Mucosa of rectum (tissue), 2 donors: ENCODE measurements at regions not wholly inside any gene's neighbourhood (a gene's known extent, or its start where the extent isn't known, plus 50 kb on each side); places are given as distances from the start of the nearest gene placed in this dataset.

Experiments
- H3K27ac ChIP-seq, 2 donors: one replicate each; pipeline ENCODE4 v1.7.0; 2013; ENCODE audit warnings: inconsistent platforms in 2 of 2, low read depth in 2 of 2, low read length in 2 of 2
- H3K27me3 ChIP-seq, 2 donors: one replicate each; pipeline ENCODE4 v1.7.0; 2013; ENCODE audit warnings: low read length in 2 of 2; ENCODE audit not compliant: control insufficient read depth in 2 of 2, insufficient read depth in 2 of 2
- H3K36me3 ChIP-seq, 2 donors: one replicate each; pipeline ENCODE4 v1.7.0; 2013; ENCODE audit warnings: low read length in 2 of 2; ENCODE audit not compliant: control insufficient read depth in 2 of 2, insufficient read depth in 2 of 2
- H3K4me1 ChIP-seq, 2 donors: one replicate each; pipeline ENCODE4 v1.7.0; 2013; ENCODE audit warnings: low read length in 2 of 2, mild to moderate bottlenecking in 1 of 2; ENCODE audit not compliant: control insufficient read depth in 2 of 2, insufficient read depth in 2 of 2
- H3K4me3 ChIP-seq, 2 donors: one replicate each; pipeline ENCODE4 v1.7.0; 2013; ENCODE audit warnings: low read length in 2 of 2
- H3K9ac ChIP-seq, 2 donors: one replicate each; pipeline ENCODE4 v1.7.0; 2013; ENCODE audit warnings: low read length in 2 of 2, low read depth in 1 of 2, mild to moderate bottlenecking in 1 of 2
- H3K9me3 ChIP-seq, 2 donors: one replicate each; pipeline ENCODE4 v1.7.0; 2013; ENCODE audit warnings: low read length in 2 of 2; ENCODE audit not compliant: control insufficient read depth in 2 of 2
- donor health status: healthy.
- donor health status: Normal muscosa, but diverticular disease.

DNA sequence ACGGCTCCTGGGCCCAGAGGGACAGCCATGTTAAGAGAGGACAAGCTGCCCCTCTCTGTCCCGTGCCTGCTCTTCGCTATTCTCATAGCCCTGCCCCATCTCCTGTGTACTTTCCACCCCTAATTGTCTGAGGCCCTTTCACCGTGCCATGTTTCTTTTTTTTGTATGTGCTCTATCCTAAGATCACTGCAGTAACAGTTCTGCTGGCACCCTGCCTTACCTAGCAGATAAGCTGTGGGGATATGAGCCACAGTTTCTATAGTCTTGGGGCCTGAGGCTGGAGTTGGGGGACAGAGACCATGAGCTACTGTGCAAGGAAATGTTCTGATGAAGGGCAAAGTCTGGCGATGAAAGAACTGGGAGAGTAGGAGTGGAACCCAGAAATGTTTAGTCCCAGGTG is 269.5 kb upstream of the CITED2 start:
- H3K9ac ChIP-seq: no peak overlapping the region
- H3K9me3 ChIP-seq: no peaks in the 10 kb centered on the region
- H3K27me3 ChIP-seq: no peaks in the 10 kb centered on the region
- no peak overlapping the region for H3K4me3 ChIP-seq
- H3K27ac ChIP-seq: no peak overlapping the region
- H3K4me1 ChIP-seq: no peaks in the 10 kb centered on the region
- H3K36me3 ChIP-seq: no peaks in the 10 kb centered on the region

DNA sequence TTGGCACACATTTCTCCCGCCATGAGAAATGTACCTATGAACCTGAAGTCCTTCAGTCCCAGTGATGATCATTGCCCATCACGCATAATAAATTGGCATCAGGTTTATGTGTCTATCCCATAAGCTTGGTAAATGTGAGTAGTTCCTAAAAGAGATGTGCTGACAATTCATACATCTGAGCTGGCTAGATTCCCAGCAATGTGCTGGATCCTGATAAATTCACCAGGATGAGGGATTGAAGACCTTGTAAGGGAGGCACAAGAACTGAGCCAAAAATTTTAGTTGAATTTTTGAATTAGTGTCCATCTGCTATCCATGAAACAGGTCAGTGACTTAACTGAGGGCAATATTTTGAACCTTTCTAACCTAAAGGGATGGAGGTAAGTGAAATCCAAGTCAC is 267.9 kb upstream of the CITED2 start:
- H3K27ac ChIP-seq: no peak overlapping the region
- no peaks in the 10 kb centered on the region for H3K36me3 ChIP-seq
- H3K27me3 ChIP-seq: no peaks in the 10 kb centered on the region
- no peaks in the 10 kb centered on the region for H3K9me3 ChIP-seq
- H3K4me3 ChIP-seq: no peak overlapping the region
- no peak overlapping the region for H3K9ac ChIP-seq
- H3K4me1 ChIP-seq: no peaks in the 10 kb centered on the region

DNA sequence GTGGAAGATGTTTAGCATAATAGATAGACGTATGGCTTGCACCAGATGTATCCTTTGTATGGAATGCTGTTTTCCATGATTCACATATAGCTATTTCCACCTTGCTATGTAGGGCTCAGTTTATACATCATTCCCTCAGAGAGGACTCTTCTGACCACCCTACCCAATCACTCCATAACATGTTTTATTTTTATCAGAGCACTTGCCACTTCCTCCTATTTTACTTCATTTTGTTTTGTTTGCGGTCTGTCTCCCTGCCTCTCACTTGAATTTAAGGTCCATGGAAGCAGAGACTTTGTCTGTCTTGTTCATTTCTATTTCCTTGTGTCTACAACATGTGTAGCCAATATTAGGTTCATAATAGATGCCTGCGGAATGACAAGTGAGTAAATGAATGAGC is 266.9 kb upstream of the CITED2 start:
- Histone ChIP-seq H3K4me1 (no peaks in the 10 kb centered on the region), H3K9me3 (no peaks in the 10 kb centered on the region), H3K36me3 (no peaks in the 10 kb centered on the region), H3K27ac (no peak overlapping the region), H3K9ac (no peak overlapping the region), H3K27me3 (no peaks in the 10 kb centered on the region), H3K4me3 (no peak overlapping the region)

DNA sequence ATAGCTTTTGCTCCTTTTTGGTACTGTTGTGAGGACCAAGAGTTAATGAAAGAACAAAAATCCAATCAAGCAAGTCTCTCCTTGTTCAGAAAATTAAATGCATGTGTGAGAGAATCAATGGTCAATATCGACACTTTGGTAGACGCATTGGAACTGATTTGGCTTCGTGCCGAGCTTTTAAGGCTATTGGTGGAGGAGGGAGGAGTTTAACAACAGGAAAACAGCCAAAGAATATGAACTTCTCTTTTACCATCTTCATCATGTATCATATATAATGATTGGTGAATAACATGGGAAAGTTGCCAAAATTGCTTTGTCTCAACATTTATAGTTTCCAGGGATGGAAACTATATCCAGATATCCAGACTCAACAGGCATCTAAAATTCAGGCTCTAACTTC is 266.5 kb upstream of the CITED2 start:
- H3K27me3 ChIP-seq: no peaks in the 10 kb centered on the region
- H3K4me3 ChIP-seq: no peak overlapping the region
- H3K9ac ChIP-seq: no peak overlapping the region
- H3K9me3 ChIP-seq: no peaks in the 10 kb centered on the region
- no peaks in the 10 kb centered on the region for H3K4me1 ChIP-seq
- H3K27ac ChIP-seq: no peak overlapping the region
- H3K36me3 ChIP-seq: no peaks in the 10 kb centered on the region

DNA sequence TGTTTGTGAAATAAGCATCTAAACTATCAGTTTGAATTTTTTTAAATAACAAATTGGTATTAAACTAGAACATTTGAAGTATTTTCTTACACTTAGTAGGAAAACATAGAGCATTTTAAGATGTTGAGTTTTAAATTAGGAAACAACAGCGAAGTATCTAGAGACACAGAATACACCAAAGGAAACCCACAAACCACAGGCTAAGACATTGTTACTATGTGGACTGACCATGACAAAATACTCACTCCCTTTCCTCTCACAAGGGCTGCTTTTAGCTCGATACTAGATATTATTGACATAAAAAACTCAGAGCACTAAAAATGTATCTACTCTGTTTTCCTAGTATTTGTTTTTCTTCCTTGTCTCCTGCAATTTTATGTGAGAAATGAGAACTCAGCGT is 266.0 kb upstream of the CITED2 start:
- H3K9ac ChIP-seq: no peak overlapping the region
- H3K27ac ChIP-seq: no peak overlapping the region
- no peaks in the 10 kb centered on the region for H3K4me1 ChIP-seq
- H3K36me3 ChIP-seq: no peaks in the 10 kb centered on the region
- H3K4me3 ChIP-seq: no peak overlapping the region
- no peaks in the 10 kb centered on the region for H3K9me3 ChIP-seq
- H3K27me3 ChIP-seq: no peaks in the 10 kb centered on the region

DNA sequence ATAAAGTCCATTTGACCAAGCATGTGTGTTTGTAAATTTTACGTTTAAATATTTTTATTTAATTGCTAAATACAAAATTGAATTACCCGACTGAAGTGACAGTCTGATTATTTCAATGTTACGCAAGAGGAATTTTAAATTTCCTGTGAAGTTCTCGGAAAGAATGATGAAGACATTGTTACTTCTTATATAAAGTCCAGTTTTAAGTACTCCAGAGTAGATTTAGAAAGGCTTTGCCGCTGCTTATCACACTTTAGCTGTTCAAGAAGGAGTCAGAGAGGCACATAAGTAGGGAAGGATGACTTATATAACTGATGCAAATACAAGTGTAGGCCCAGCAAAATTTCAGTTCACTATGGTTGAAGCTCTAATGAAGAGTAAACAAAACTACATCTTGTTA is 265.1 kb upstream of the CITED2 start:
- Histone ChIP-seq H3K9ac (no peak overlapping the region), H3K4me1 (no peaks in the 10 kb centered on the region), H3K4me3 (no peak overlapping the region), H3K9me3 (no peaks in the 10 kb centered on the region), H3K27ac (no peak overlapping the region), H3K36me3 (no peaks in the 10 kb centered on the region), H3K27me3 (no peaks in the 10 kb centered on the region)

DNA sequence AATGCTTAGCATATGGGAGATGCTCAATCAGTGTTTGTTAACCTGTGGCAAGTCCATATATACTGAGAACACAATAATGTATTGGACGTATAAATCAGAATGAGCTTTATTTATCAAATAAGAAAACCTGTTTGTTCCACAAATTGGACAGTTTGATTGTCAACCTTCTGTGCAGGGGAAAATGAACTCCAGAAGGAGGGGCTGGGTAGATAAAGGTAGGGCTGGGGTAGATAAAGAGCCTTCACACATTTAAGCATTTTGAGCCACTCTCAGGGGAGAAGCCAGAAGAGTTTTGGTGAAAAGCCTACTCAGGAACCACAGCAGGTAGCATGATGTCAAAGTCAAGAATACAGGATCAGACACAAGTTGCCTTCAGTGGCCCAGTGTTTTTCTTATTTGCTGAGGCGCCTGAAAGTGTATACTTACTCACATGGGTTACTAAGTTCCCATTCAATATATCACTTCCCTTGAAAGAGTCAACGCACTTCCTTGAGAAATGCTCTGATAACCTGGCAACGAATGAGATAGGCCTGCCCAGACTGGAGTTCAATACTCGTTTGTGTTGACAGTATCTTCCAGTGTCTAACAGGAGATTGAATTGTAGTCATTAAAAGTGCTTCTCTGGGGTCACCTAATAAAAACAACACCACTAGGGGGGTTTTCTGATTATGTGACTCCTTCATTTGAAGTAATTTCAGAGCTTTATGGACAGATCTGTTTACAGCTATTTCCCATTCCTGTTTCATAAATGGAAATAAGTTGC is 263.9 kb upstream of the CITED2 start:
- no peak overlapping the region for H3K4me3 ChIP-seq
- H3K27ac ChIP-seq: no peak overlapping the region
- H3K9me3 ChIP-seq: no peaks in the 10 kb centered on the region
- H3K4me1 ChIP-seq: no peaks in the 10 kb centered on the region
- no peak overlapping the region for H3K9ac ChIP-seq
- H3K27me3 ChIP-seq: no peaks in the 10 kb centered on the region
- no peaks in the 10 kb centered on the region for H3K36me3 ChIP-seq

DNA sequence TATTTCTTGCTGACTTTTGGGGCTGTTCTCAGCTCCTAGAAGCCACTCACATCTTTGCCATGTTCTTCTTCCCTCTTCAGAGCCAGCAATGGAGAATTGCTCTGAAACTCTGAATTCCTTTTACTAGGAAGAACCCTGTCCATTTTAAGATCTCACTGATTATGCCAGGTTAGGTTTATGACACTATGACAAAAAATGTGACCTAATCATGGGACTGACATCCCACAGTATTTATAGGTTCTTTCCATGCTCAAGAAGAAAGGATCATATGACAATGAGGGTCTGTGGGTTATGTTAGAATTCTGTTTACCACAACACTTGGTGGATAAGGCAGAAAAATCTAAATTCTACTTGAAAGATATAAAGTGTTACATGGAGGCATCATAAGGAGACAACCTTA is 263.3 kb upstream of the CITED2 start:
- no peaks in the 10 kb centered on the region for H3K9me3 ChIP-seq
- no peaks in the 10 kb centered on the region for H3K4me1 ChIP-seq
- H3K9ac ChIP-seq: no peak overlapping the region
- H3K36me3 ChIP-seq: no peaks in the 10 kb centered on the region
- H3K4me3 ChIP-seq: no peak overlapping the region
- H3K27ac ChIP-seq: no peak overlapping the region
- no peaks in the 10 kb centered on the region for H3K27me3 ChIP-seq

DNA sequence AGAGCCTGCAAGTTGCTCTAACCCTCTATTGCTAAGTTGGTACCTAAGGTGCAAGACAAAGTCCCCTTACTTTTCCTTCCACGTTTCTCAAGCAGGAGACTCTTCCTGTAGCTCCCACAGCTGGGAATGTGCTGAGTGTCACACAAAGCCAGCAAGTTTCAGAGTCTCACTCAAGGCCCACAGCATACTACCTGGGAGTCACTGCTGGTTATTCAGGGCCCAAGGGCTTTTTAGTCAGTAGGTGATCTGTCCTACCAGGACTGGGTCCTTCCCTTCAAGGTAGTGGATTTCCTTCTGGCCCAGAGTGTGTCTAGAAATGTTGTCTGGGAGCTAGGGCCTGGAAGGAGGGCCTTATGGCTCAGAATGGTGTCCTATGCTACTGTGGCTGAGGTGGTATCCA is 261.9 kb upstream of the CITED2 start:
- Histone ChIP-seq H3K9ac (no peak overlapping the region), H3K4me3 (no peak overlapping the region), H3K9me3 (no peaks in the 10 kb centered on the region), H3K4me1 (no peaks in the 10 kb centered on the region), H3K27ac (no peak overlapping the region), H3K36me3 (no peaks in the 10 kb centered on the region), H3K27me3 (no peaks in the 10 kb centered on the region)

DNA sequence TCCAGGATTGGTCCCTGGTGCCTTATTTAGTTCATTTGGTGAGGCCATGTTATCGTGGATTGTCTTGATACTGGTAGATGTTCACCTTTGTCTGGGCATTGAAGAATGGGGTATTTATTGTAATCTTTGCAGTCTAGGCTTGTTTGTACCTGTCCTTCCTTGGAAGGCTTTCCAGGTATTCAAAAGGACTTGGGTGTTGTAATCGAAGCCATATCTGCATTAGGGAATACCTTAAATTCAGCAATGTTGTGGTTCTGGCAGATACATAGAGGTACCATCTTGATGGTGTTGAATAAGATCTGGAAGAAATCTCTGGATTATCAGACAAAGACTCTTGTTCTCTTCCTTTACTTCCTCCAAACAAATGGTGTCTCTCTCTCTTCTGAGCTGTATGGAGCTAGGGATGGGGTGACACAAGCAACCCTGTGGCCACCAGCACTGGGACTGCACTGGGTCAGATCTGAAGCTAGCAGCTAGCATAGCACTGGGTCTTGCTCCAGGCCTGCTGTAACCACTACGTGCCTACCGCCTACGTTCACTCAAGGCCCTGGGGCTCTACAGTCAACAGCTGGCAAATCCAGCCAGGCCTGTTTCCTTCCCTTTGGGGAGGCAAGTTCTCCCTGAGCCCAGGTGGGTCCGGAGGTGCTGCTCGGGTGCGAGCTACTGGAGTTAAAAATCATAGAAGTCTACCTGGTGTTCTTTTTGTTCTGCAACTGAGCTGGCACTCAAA is 261.1 kb upstream of the CITED2 start:
- no peak overlapping the region for H3K4me3 ChIP-seq
- H3K9ac ChIP-seq: no peak overlapping the region
- H3K9me3 ChIP-seq: no peaks in the 10 kb centered on the region
- H3K4me1 ChIP-seq: no peaks in the 10 kb centered on the region
- H3K27ac ChIP-seq: no peak overlapping the region
- H3K27me3 ChIP-seq: no peaks in the 10 kb centered on the region
- H3K36me3 ChIP-seq: no peaks in the 10 kb centered on the region
